ENCODE measurements at regions not wholly inside any gene's neighbourhood (a gene's known extent, or its start where the extent isn't known, plus 50 kb on each side); places are given as distances from the start of the nearest gene placed in this dataset.
"Not testable (repeated sequence)": the region's sequence is repeated elsewhere in the genome, so short reads cannot be mapped to it uniquely, and the experiment has no call there.

- no peak for DNase-seq
Measured at GRCh38 chr17:83019376-83019775, 60.0 kb upstream of the METRNL start.

GRCh38 chr17:83024218-83024971 is 55.0 kb upstream of the METRNL start:
- DNase-seq: no peak

- DNase-seq: peak; percentile 26
Measured at GRCh38 chr17:83025636-83026280, 53.7 kb upstream of the METRNL start.

- no peak for DNase-seq
Measured at GRCh38 chr17:83026311-83026811, 53.0 kb upstream of the METRNL start.

- not testable (repeated sequence) for DNase-seq
Measured at GRCh38 chr17:83026921-83027320, 52.5 kb upstream of the METRNL start.

GRCh38 chr17:83028851-83029250 is 50.6 kb upstream of the METRNL start:
- DNase-seq: no peak

GRCh38 chr17:83029571-83029970 is 49.8 kb upstream of the METRNL start:
- DNase-seq: no peak
